Ovary (tissue), 3 donors: ENCODE measurements at regions not wholly inside any gene's neighbourhood (a gene's known extent, or its start where the extent isn't known, plus 50 kb on each side); places are given as distances from the start of the nearest gene placed in this dataset.

Source experiments
- CTCF ChIP-seq, 3 donors: fragments of 450-650 bp in 2 of 3; fragments of 200-600 bp in 1 of 3; IDR thresholded peaks; one replicate each; pipeline versions ENCODE4 v1.5.1 to v1.8.0; 2016 to 2022; ENCODE audit warnings: antibody characterized with exemption in 3 of 3, mild to moderate bottlenecking in 1 of 3
- POLR2A ChIP-seq: fragments of 450-650 bp; IDR thresholded peaks from one replicate; pipeline ENCODE4 v1.6.1; 2017; ENCODE audit warnings: antibody characterized with exemption, mild to moderate bottlenecking, moderate library complexity
- donor health status: DM: no; HTN: no; CAD: no.

- no peak for TF ChIP-seq POLR2A
- no peak for TF ChIP-seq CTCF (IDR thresholded peaks at IDR 0.05)
These were observed 147.8 kb upstream of the ATP2B1 start for GRCh38 chr12:89856431-89856830.
